Natural killer cell treated with Interleukin-12 subunit alpha and Interleukin-12 subunit beta and Interleukin-15 and Interleukin-18, amount 100 ng/mL, for 72 hours (primary cell): ENCODE measurements at regions not wholly inside any gene's neighbourhood (a gene's known extent, or its start where the extent isn't known, plus 50 kb on each side); places are given as distances from the start of the nearest gene placed in this dataset.

ENCODE experiments used
- ATAC-seq, 2 donors: fragments of 150-1000 bp; cut with Tn5 transposase in 1 of 2; sonication (Bioruptor Pico), chemical (Tn5 transposase) in 1 of 2; 2 replicates each; pipeline ENCODE4 v1.10.0; 2021
- DNase-seq: peaks from one replicate; pipeline ENCODE4 v3.0.0; 2022; ENCODE audit warnings: low spot score
- H3K27ac Mint-ChIP-seq, 2 donors: 1 replicate in 1 of 2; 2 replicates in 1 of 2; pipeline ENCODE4 v1.8.0; 2022; ENCODE audit warnings: mixed read lengths in 2 of 2, mild to moderate bottlenecking in 1 of 2, moderate library complexity in 1 of 2
- H3K27me3 Mint-ChIP-seq, 2 donors: 1 replicate in 1 of 2; 2 replicates in 1 of 2; pipeline ENCODE4 v1.8.0; 2022; ENCODE audit warnings: mixed read lengths in 2 of 2
- H3K36me3 Mint-ChIP-seq: one replicate; pipeline ENCODE4 v1.8.0; 2022; ENCODE audit warnings: mixed read lengths
- H3K4me1 Mint-ChIP-seq, 2 donors: 1 replicate in 1 of 2; 2 replicates in 1 of 2; pipeline ENCODE4 v1.8.0; 2022; ENCODE audit warnings: low read depth in 2 of 2, mixed read lengths in 2 of 2, mild to moderate bottlenecking in 1 of 2
- H3K4me3 Mint-ChIP-seq: one replicate; pipeline ENCODE4 v1.8.0; 2022; ENCODE audit warnings: mixed read lengths
- H3K9me3 Mint-ChIP-seq: 2 replicates; pipeline ENCODE4 v1.8.0; 2022; ENCODE audit warnings: mixed read lengths

- H3K4me3 Mint-ChIP-seq: no peak overlapping the region
- no peaks in the 10 kb centered on the region for H3K36me3 Mint-ChIP-seq
- H3K9me3 Mint-ChIP-seq: no peaks in the 10 kb centered on the region
- H3K27ac Mint-ChIP-seq: no peak overlapping the region
- peaks cover 0 to 3% of the 10 kb centered on the region in 2 donors for H3K4me1 Mint-ChIP-seq
- no peak for DNase-seq
- peaks cover 12 to 17% of the 10 kb centered on the region in 2 donors for H3K27me3 Mint-ChIP-seq
- ATAC-seq: no peak
These were observed 73.7 kb downstream of the PTGR3 start for GRCh38 chr18:75135158-75135725.

GRCh38 chr18:75134611-75134975 lies 74.3 kb downstream of the PTGR3 start:
- Mint-ChIP-seq H3K27ac (no peak overlapping the region), H3K4me1 (peaks cover 0 to 3% of the 10 kb centered on the region in 2 donors)

GRCh38 chr18:75133721-75134610 lies 75.0 kb downstream of the PTGR3 start:
- no peaks in the 10 kb centered on the region for H3K9me3 Mint-ChIP-seq
- H3K4me1 Mint-ChIP-seq: peaks cover 0 to 3% of the 10 kb centered on the region in 2 donors
- no peak overlapping the region for H3K27ac Mint-ChIP-seq
- no peak overlapping the region for H3K4me3 Mint-ChIP-seq
- no peak for DNase-seq
- no peaks in the 10 kb centered on the region for H3K36me3 Mint-ChIP-seq
- H3K27me3 Mint-ChIP-seq: peaks cover 6 to 9% of the 10 kb centered on the region in 2 donors
- ATAC-seq: peak; percentile 24 to 30

More at GRCh38 chr18:75134611-75134975, 74.3 kb downstream of the PTGR3 start:
- no peak overlapping the region for H3K4me3 Mint-ChIP-seq
- H3K9me3 Mint-ChIP-seq: no peaks in the 10 kb centered on the region
- peaks cover 8 to 11% of the 10 kb centered on the region in 2 donors for H3K27me3 Mint-ChIP-seq
- ATAC-seq: no peak
- no peaks in the 10 kb centered on the region for H3K36me3 Mint-ChIP-seq
- no peak for DNase-seq

- Mint-ChIP-seq H3K4me1 (peaks cover 0 to 3% of the 10 kb centered on the region in 2 donors), H3K4me3 (no peak overlapping the region), H3K9me3 (no peaks in the 10 kb centered on the region), H3K36me3 (no peaks in the 10 kb centered on the region), H3K27me3 (peaks cover 6 to 9% of the 10 kb centered on the region in 2 donors), H3K27ac (no peak overlapping the region)
- no peak for ATAC-seq
- no peak for DNase-seq
These were observed 75.9 kb downstream of the PTGR3 start for GRCh38 chr18:75132931-75133525.

GRCh38 chr18:75132098-75132870 lies 76.7 kb downstream of the PTGR3 start:
- H3K27ac Mint-ChIP-seq: no peak overlapping the region
- H3K4me3 Mint-ChIP-seq: no peak overlapping the region
- no peaks in the 10 kb centered on the region for H3K36me3 Mint-ChIP-seq
- peaks cover 6 to 9% of the 10 kb centered on the region in 2 donors for H3K27me3 Mint-ChIP-seq
- no peaks in the 10 kb centered on the region for H3K9me3 Mint-ChIP-seq
- H3K4me1 Mint-ChIP-seq: peaks cover 0 to 3% of the 10 kb centered on the region in 2 donors
- ATAC-seq (no peak), DNase-seq (no peak)

GRCh38 chr18:75131381-75132000 lies 77.4 kb downstream of the PTGR3 start:
- Mint-ChIP-seq H3K9me3 (no peaks in the 10 kb centered on the region), H3K27ac (no peak overlapping the region), H3K36me3 (no peaks in the 10 kb centered on the region), H3K4me1 (peaks cover 6 to 9% of the 10 kb centered on the region in 2 donors), H3K4me3 (no peak overlapping the region), H3K27me3 (peaks cover 6 to 9% of the 10 kb centered on the region in 2 donors)
- no peak for DNase-seq
- ATAC-seq: no peak

- DNase-seq (no peak), ATAC-seq (no peak)
- Mint-ChIP-seq H3K27me3 (peaks cover 9% of the 10 kb centered on the region in 2 donors), H3K27ac (no peak overlapping the region), H3K9me3 (no peaks in the 10 kb centered on the region), H3K36me3 (no peaks in the 10 kb centered on the region), H3K4me3 (no peak overlapping the region), H3K4me1 (peaks cover 12 to 15% of the 10 kb centered on the region in 2 donors)
These were observed 78.2 kb downstream of the PTGR3 start for GRCh38 chr18:75130591-75131328.

- no peak for ATAC-seq
- Mint-ChIP-seq H3K4me1 (peaks cover 12 to 15% of the 10 kb centered on the region in 2 donors), H3K36me3 (no peaks in the 10 kb centered on the region), H3K4me3 (no peak overlapping the region), H3K27me3 (peaks cover 9% of the 10 kb centered on the region in 2 donors), H3K27ac (no peak overlapping the region), H3K9me3 (no peaks in the 10 kb centered on the region)
- no peak for DNase-seq
These were observed 79.0 kb downstream of the PTGR3 start for GRCh38 chr18:75129717-75130477.

GRCh38 chr18:75128911-75129716 lies 79.8 kb downstream of the PTGR3 start:
- H3K36me3 Mint-ChIP-seq: no peaks in the 10 kb centered on the region
- H3K4me1 Mint-ChIP-seq: peaks cover 12 to 16% of the 10 kb centered on the region in 2 donors
- H3K27me3 Mint-ChIP-seq: peaks cover 3 to 11% of the 10 kb centered on the region in 2 donors
- ATAC-seq (no peak), DNase-seq (no peak)
- no peak overlapping the region for H3K4me3 Mint-ChIP-seq
- H3K9me3 Mint-ChIP-seq: no peaks in the 10 kb centered on the region
- no peak overlapping the region for H3K27ac Mint-ChIP-seq

GRCh38 chr18:75128051-75128605 lies 80.8 kb downstream of the PTGR3 start:
- H3K36me3 Mint-ChIP-seq: no peaks in the 10 kb centered on the region
- ATAC-seq (no peak), DNase-seq (no peak)
- H3K4me1 Mint-ChIP-seq: peaks cover 12 to 15% of the 10 kb centered on the region in 2 donors
- H3K27ac Mint-ChIP-seq: no peak overlapping the region
- H3K27me3 Mint-ChIP-seq: peaks cover 0 to 16% of the 10 kb centered on the region in 2 donors
- H3K4me3 Mint-ChIP-seq: no peak overlapping the region
- no peaks in the 10 kb centered on the region for H3K9me3 Mint-ChIP-seq
